ENCODE measurements at regions not wholly inside any gene's neighbourhood (a gene's known extent, or its start where the extent isn't known, plus 50 kb on each side); places are given as distances from the start of the nearest gene placed in this dataset.
A peak's percentile ranks its signal among the peaks of the same experiment; 100 is the strongest.

GRCh38 chr6:141335477-141336273 is 797.0 kb upstream of the GJE1 start:
- TF ChIP-seq CTCF (IDR thresholded peaks at IDR 0.05; ENCODE audit: insufficient read depth, low read depth, low read length, missing control alignments) = no peak
- DNase-seq (ENCODE audit: low read depth) = no peak
- H3K4me3 ChIP-seq (ENCODE audit: low read depth, low read length) = no peak overlapping the region

GRCh38 chr6:141326925-141327324 is 805.8 kb upstream of the GJE1 start:
- DNase-seq (ENCODE audit: low read depth) = no peak
- no peak for TF ChIP-seq CTCF (IDR thresholded peaks at IDR 0.05; ENCODE audit: insufficient read depth, low read depth, low read length, missing control alignments)
- H3K4me3 ChIP-seq (ENCODE audit: low read depth, low read length) = peak overlapping the region; percentile 37; the same call in 1 of the 2 replicates

- peak; percentile 40 for DNase-seq (ENCODE audit: low read depth)
- H3K4me3 ChIP-seq (ENCODE audit: low read depth, low read length) = peak overlapping the region; percentile 37; the same call in 1 of the 2 replicates
- TF ChIP-seq CTCF (IDR thresholded peaks at IDR 0.05; ENCODE audit: insufficient read depth, low read depth, low read length, missing control alignments) = no peak
These were observed 806.3 kb upstream of the GJE1 start for GRCh38 chr6:141326426-141326825.

GRCh38 chr6:141321493-141322347 is 811.0 kb upstream of the GJE1 start:
- DNase-seq (ENCODE audit: low read depth) = no peak
- no peak for TF ChIP-seq CTCF (IDR thresholded peaks at IDR 0.05; ENCODE audit: insufficient read depth, low read depth, low read length, missing control alignments)
- no peak overlapping the region for H3K4me3 ChIP-seq (ENCODE audit: low read depth, low read length)

GRCh38 chr6:141316236-141316635 is 816.5 kb upstream of the GJE1 start:
- no peak overlapping the region for H3K4me3 ChIP-seq (ENCODE audit: low read depth, low read length)
- DNase-seq (ENCODE audit: low read depth) = no peak
- TF ChIP-seq CTCF (IDR thresholded peaks at IDR 0.05; ENCODE audit: insufficient read depth, low read depth, low read length, missing control alignments) = no peak

GRCh38 chr6:141313986-141314385 is 818.7 kb upstream of the GJE1 start:
- no peak for DNase-seq (ENCODE audit: low read depth)
- no peak for TF ChIP-seq CTCF (IDR thresholded peaks at IDR 0.05; ENCODE audit: insufficient read depth, low read depth, low read length, missing control alignments)
- H3K4me3 ChIP-seq (ENCODE audit: low read depth, low read length) = no peak overlapping the region

Data from GM12865 (cell line).